ENCODE measurements at regions not wholly inside any gene's neighbourhood (a gene's known extent, or its start where the extent isn't known, plus 50 kb on each side); places are given as distances from the start of the nearest gene placed in this dataset.

GRCh38 chr3:117314441-117315150, 605.0 kb downstream of the TUSC7 start:
- intact Hi-C loops (cut with DNase I; ENCODE audit: low total_unique reads) = no loop called here
- Histone ChIP-seq H3K36me3 (no peaks in the 10 kb centered on the region), H3K27me3 (no peaks in the 10 kb centered on the region), H3K27ac (no peak overlapping the region), H3K4me3 (no peak overlapping the region), H3K9me3 (no peaks in the 10 kb centered on the region), H3K4me1 (no peaks in the 10 kb centered on the region)
- DNase-seq = no peak
- 75 to 93% (median 86%) methylated on average over 2 of the region's 2 CpGs for WGBS, 5 donors
- TF ChIP-seq POLR2AphosphoS5 (IDR thresholded peaks at IDR 0.05) (no peak), EP300 (IDR thresholded peaks at IDR 0.05) (no peak), CTCF (IDR thresholded peaks at IDR 0.05) (no peak), POLR2A (IDR thresholded peaks at IDR 0.05) (no peak)

GRCh38 chr3:117322866-117323265, 613.3 kb downstream of the TUSC7 start:
- Histone ChIP-seq H3K4me3 (no peak overlapping the region), H3K27ac (no peak overlapping the region), H3K9me3 (no peaks in the 10 kb centered on the region), H3K36me3 (no peaks in the 10 kb centered on the region), H3K27me3 (no peaks in the 10 kb centered on the region), H3K4me1 (no peaks in the 10 kb centered on the region)
- intact Hi-C loops (cut with DNase I; ENCODE audit: low total_unique reads) = no loop called here
- TF ChIP-seq EP300 (IDR thresholded peaks at IDR 0.05) (no peak), POLR2AphosphoS5 (IDR thresholded peaks at IDR 0.05) (no peak), CTCF (IDR thresholded peaks at IDR 0.05) (no peak), POLR2A (IDR thresholded peaks at IDR 0.05) (no peak)
- peak in 1 of 2 donors; percentile 45 for DNase-seq
- 30 to 45% (median 38%) methylated on average over 1 of the region's 1 CpG for WGBS, 5 donors

- 67 to 83% (median 80%) methylated on average over 3 of the region's 3 CpGs for WGBS, 5 donors
- H3K36me3 ChIP-seq = no peaks in the 10 kb centered on the region
- no peaks in the 10 kb centered on the region for H3K9me3 ChIP-seq
- peaks cover 0 to 5% (median 0%) of the 10 kb centered on the region in 4 donors for H3K4me1 ChIP-seq
- no peaks in the 10 kb centered on the region for H3K27me3 ChIP-seq
- intact Hi-C loops (cut with DNase I; ENCODE audit: low total_unique reads) = no loop called here
- TF ChIP-seq CTCF (IDR thresholded peaks at IDR 0.05) (no peak), POLR2A (IDR thresholded peaks at IDR 0.05) (no peak), POLR2AphosphoS5 (IDR thresholded peaks at IDR 0.05) (no peak), EP300 (IDR thresholded peaks at IDR 0.05) (no peak)
- peak in 1 of 2 donors; percentile 7 for DNase-seq
- no peak overlapping the region for H3K27ac ChIP-seq
- H3K4me3 ChIP-seq = no peak overlapping the region
Measured at GRCh38 chr3:117346901-117347300, 637.3 kb downstream of the TUSC7 start.

GRCh38 chr3:117348884-117349283, 639.3 kb downstream of the TUSC7 start:
- 86 to 97% (median 91%) methylated on average over 1 of the region's 1 CpG for WGBS, 5 donors
- no peak for TF ChIP-seq POLR2A (IDR thresholded peaks at IDR 0.05)
- no peak overlapping the region for H3K27ac ChIP-seq
- H3K4me3 ChIP-seq = no peak overlapping the region
- no peaks in the 10 kb centered on the region for H3K9me3 ChIP-seq
- no peaks in the 10 kb centered on the region for H3K27me3 ChIP-seq
- H3K4me1 ChIP-seq = peaks cover 0 to 5% (median 0%) of the 10 kb centered on the region in 4 donors
- no peak for DNase-seq
- H3K36me3 ChIP-seq = no peaks in the 10 kb centered on the region
- intact Hi-C loops (cut with DNase I; ENCODE audit: low total_unique reads) = no loop called here

- H3K36me3 ChIP-seq = no peaks in the 10 kb centered on the region
- WGBS, 5 donors = 88 to 95% (median 94%) methylated on average over 1 of the region's 1 CpG
- no peak for DNase-seq
- H3K4me3 ChIP-seq = no peak overlapping the region
- no peak for TF ChIP-seq POLR2A (IDR thresholded peaks at IDR 0.05)
- TF ChIP-seq CTCF (IDR thresholded peaks at IDR 0.05) = no peak
- TF ChIP-seq POLR2AphosphoS5 (IDR thresholded peaks at IDR 0.05) = no peak
- no peak for TF ChIP-seq EP300 (IDR thresholded peaks at IDR 0.05)
- intact Hi-C loops (cut with DNase I; ENCODE audit: low total_unique reads) = no loop called here
- H3K27ac ChIP-seq = no peak overlapping the region
- no peaks in the 10 kb centered on the region for H3K9me3 ChIP-seq
- peaks cover 0 to 5% (median 0%) of the 10 kb centered on the region in 4 donors for H3K4me1 ChIP-seq
- no peaks in the 10 kb centered on the region for H3K27me3 ChIP-seq
Measured at GRCh38 chr3:117349566-117349965, 640.0 kb downstream of the TUSC7 start.
